ENCODE measurements at regions not wholly inside any gene's neighbourhood (a gene's known extent, or its start where the extent isn't known, plus 50 kb on each side); places are given as distances from the start of the nearest gene placed in this dataset.

GRCh38 chr6:3643921-3644738 is 107.4 kb downstream of the PXDC1 start:
- no peak for DNase-seq (ENCODE audit: extremely low read depth in 1 of 2, low read depth in 1 of 2)

- no peak for DNase-seq (ENCODE audit: extremely low read depth in 1 of 2, low read depth in 1 of 2)
Observed at GRCh38 chr6:3640868-3641267, 110.6 kb downstream of the PXDC1 start.

GRCh38 chr6:3638662-3639061 is 112.9 kb downstream of the PXDC1 start:
- no peak for DNase-seq (ENCODE audit: extremely low read depth in 1 of 2, low read depth in 1 of 2)

- no peak for DNase-seq (ENCODE audit: extremely low read depth in 1 of 2, low read depth in 1 of 2)
Observed at GRCh38 chr6:3636060-3636459, 115.5 kb downstream of the PXDC1 start.

GRCh38 chr6:3635482-3635881 is 116.0 kb downstream of the PXDC1 start:
- DNase-seq (ENCODE audit: extremely low read depth in 1 of 2, low read depth in 1 of 2) = no peak

- DNase-seq (ENCODE audit: extremely low read depth in 1 of 2, low read depth in 1 of 2) = no peak
Observed at GRCh38 chr6:3634280-3634816, 117.2 kb downstream of the PXDC1 start.

GRCh38 chr6:3633711-3634110 is 117.8 kb downstream of the PXDC1 start:
- no peak for DNase-seq (ENCODE audit: extremely low read depth in 1 of 2, low read depth in 1 of 2)

- no peak for DNase-seq (ENCODE audit: extremely low read depth in 1 of 2, low read depth in 1 of 2)
Observed at GRCh38 chr6:3631877-3632276, 119.6 kb downstream of the PXDC1 start.

GRCh38 chr6:3631186-3631585 is 120.3 kb downstream of the PXDC1 start:
- DNase-seq (ENCODE audit: extremely low read depth in 1 of 2, low read depth in 1 of 2) = no peak

- DNase-seq (ENCODE audit: extremely low read depth in 1 of 2, low read depth in 1 of 2) = no peak
Observed at GRCh38 chr6:3630258-3630835, 121.2 kb downstream of the PXDC1 start.

- no peak for DNase-seq (ENCODE audit: extremely low read depth in 1 of 2, low read depth in 1 of 2)
Observed at GRCh38 chr6:3627956-3628835, 123.3 kb downstream of the PXDC1 start.

GRCh38 chr6:3627501-3627900 is 124.0 kb downstream of the PXDC1 start:
- DNase-seq (ENCODE audit: extremely low read depth in 1 of 2, low read depth in 1 of 2) = no peak

GRCh38 chr6:3625980-3626563 is 125.4 kb downstream of the PXDC1 start:
- DNase-seq (ENCODE audit: extremely low read depth in 1 of 2, low read depth in 1 of 2) = no peak

GRCh38 chr6:3625149-3625979 is 126.1 kb downstream of the PXDC1 start:
- no peak for DNase-seq (ENCODE audit: extremely low read depth in 1 of 2, low read depth in 1 of 2)

GRCh38 chr6:3624250-3625136 is 127.0 kb downstream of the PXDC1 start:
- no peak for DNase-seq (ENCODE audit: extremely low read depth in 1 of 2, low read depth in 1 of 2)

- peak in 1 of 2 donors; percentile 3 for DNase-seq (ENCODE audit: extremely low read depth in 1 of 2, low read depth in 1 of 2)
Observed at GRCh38 chr6:3623451-3624249, 127.9 kb downstream of the PXDC1 start.

- no peak for DNase-seq (ENCODE audit: extremely low read depth in 1 of 2, low read depth in 1 of 2)
Observed at GRCh38 chr6:3621411-3621810, 130.1 kb downstream of the PXDC1 start.

GRCh38 chr6:3620937-3621336 is 130.6 kb downstream of the PXDC1 start:
- no peak for DNase-seq (ENCODE audit: extremely low read depth in 1 of 2, low read depth in 1 of 2)

Data from stimulated activated CD8-positive, alpha-beta memory T cell treated with anti-CD3 and anti-CD28 coated beads, Interleukin-7, amount 100 ng/mL, for 48 hours (primary cell).